ENCODE measurements at regions not wholly inside any gene's neighbourhood (a gene's known extent, or its start where the extent isn't known, plus 50 kb on each side); places are given as distances from the start of the nearest gene placed in this dataset.

DNA sequence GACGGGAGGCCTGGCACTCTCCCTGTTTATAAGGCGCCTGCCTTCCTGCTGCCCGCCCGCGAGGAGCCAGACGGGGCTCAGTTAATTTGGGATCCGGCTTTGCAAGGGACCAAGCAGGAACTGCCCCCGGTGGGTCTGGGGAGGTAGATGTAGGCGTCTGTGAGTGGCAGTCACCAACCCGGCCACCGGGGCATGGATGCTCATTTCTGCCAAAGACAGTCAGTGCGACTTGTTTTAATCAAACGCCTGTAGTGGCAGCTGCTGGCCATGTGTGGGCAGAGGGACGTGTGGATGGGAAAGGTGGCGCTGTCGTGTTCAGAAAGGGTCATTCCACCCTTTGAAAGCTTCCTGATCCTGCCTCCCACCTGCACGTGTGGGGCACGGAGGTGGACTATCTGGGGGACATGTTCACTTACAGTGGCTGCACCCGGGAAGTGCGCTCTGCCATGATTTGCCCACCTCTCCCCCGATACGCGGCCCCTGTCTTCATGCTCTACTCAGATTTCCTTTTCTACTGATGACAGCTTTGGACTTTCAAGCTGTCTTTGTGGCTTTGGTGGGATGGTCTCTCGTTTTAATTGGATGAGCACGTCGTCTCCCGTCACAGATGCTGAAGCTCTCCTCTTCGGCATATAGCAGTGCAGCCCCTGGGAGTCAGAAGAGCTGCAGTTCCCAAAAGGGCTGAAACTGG lies 60.3 kb upstream of the CIBAR2 start:
- intact Hi-C loops (cut with DNase I) = loop anchor here in 1 of 2 donors (10.0 kb wide), 1 partner anchor 62 kb away; no protein-coding TSS in a partner anchor

DNA sequence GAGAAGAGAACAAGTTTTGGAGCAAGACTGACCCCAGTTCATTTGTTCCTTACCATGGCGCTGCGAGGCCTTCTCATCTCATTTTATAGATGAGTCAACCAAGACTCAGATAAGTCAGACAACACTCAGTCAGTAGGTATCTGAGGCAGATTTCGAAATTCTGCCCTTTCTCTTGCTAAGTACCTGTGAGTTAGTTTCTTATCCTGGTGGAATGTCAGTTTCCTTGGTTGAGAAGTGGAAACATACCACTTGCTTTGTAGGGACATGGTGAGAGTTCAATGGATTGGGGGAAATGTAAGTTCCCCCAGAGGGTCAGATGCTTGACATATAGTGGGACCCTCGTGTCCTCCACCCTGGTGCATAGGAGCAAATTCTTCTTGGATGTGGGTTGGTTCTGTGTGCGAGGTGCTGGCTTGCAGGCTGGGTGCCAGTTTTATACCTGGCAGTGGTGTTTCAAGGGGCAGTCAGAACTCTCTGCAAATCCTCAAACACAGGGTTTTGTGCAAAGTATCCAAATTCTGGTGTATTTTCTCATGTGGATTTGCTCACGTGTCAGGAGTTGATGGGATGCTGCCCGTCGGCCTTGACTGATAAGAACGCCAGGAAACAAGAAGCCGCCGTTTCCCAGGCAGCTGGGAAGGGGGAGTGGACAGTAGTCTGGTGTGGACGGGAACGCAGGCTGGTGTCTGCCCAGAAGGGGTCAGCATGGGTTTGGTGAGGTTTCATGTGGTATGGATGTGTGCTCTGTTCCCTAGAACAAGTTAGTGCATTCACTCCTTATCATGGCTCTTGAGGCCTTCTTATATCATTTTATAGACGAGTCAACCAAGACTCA lies 61.1 kb upstream of the CIBAR2 start:
- peak overlapping the region in 1 of 4 donors; percentile 42 for H3K4me3 ChIP-seq
- no peaks in the 10 kb centered on the region for H3K36me3 ChIP-seq (replicated peaks in 1 of 2)
- no peaks in the 10 kb centered on the region for H3K27me3 ChIP-seq
- intact Hi-C loops (cut with DNase I) = loop anchor here in 1 of 2 donors (10.0 kb wide), 1 partner anchor 61 kb away; no protein-coding TSS in a partner anchor
- no peaks in the 10 kb centered on the region for H3K9me3 ChIP-seq (replicated peaks in 1 of 3)
- 33 to 47% (median 34%) methylated on average over 13 to 14 of the region's 14 CpGs for WGBS, 4 donors
- peak overlapping the region; percentile 9 to 89 (median 70) for H3K27ac ChIP-seq
- H3K4me1 ChIP-seq (replicated peaks in 1 of 2) = peaks cover 57 to 75% of the 10 kb centered on the region in 2 donors
- TF ChIP-seq, protein P1, sequence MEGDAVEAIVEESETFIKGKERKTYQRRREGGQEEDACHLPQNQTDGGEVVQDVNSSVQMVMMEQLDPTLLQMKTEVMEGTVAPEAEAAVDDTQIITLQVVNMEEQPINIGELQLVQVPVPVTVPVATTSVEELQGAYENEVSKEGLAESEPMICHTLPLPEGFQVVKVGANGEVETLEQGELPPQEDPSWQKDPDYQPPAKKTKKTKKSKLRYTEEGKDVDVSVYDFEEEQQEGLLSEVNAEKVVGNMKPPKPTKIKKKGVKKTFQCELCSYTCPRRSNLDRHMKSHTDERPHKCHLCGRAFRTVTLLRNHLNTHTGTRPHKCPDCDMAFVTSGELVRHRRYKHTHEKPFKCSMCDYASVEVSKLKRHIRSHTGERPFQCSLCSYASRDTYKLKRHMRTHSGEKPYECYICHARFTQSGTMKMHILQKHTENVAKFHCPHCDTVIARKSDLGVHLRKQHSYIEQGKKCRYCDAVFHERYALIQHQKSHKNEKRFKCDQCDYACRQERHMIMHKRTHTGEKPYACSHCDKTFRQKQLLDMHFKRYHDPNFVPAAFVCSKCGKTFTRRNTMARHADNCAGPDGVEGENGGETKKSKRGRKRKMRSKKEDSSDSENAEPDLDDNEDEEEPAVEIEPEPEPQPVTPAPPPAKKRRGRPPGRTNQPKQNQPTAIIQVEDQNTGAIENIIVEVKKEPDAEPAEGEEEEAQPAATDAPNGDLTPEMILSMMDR (IDR thresholded peaks at IDR 0.05) = peak in 2 of 6 experiments; percentile 32 to 37
- TF ChIP-seq POLR2A (IDR thresholded peaks at IDR 0.05) = peak in 1 of 2 donors; percentile 19
- peak; percentile 74 to 95 (median 91) for DNase-seq

More for the DNA sequence above, 60.3 kb upstream of the CIBAR2 start:
- 60 to 66% (median 63%) methylated on average over 23 to 28 of the region's 28 CpGs for WGBS, 4 donors
- Histone ChIP-seq H3K27me3 (no peaks in the 10 kb centered on the region), H3K9me3 (replicated peaks in 1 of 3) (no peaks in the 10 kb centered on the region), H3K4me3 (peak overlapping the region in 1 of 4 donors; percentile 42), H3K36me3 (replicated peaks in 1 of 2) (no peaks in the 10 kb centered on the region), H3K27ac (peak overlapping the region in 4 of 5 donors; percentile 67 to 89 (median 77)), H3K4me1 (replicated peaks in 1 of 2) (peaks cover 57 to 83% of the 10 kb centered on the region in 2 donors)
- peak in 1 of 7 donors; percentile 82 for DNase-seq
- TF ChIP-seq, protein P1 (IDR thresholded peaks at IDR 0.05) = peak in 1 of 6 experiments; percentile 39
- no peak for TF ChIP-seq POLR2A (IDR thresholded peaks at IDR 0.05)

DNA sequence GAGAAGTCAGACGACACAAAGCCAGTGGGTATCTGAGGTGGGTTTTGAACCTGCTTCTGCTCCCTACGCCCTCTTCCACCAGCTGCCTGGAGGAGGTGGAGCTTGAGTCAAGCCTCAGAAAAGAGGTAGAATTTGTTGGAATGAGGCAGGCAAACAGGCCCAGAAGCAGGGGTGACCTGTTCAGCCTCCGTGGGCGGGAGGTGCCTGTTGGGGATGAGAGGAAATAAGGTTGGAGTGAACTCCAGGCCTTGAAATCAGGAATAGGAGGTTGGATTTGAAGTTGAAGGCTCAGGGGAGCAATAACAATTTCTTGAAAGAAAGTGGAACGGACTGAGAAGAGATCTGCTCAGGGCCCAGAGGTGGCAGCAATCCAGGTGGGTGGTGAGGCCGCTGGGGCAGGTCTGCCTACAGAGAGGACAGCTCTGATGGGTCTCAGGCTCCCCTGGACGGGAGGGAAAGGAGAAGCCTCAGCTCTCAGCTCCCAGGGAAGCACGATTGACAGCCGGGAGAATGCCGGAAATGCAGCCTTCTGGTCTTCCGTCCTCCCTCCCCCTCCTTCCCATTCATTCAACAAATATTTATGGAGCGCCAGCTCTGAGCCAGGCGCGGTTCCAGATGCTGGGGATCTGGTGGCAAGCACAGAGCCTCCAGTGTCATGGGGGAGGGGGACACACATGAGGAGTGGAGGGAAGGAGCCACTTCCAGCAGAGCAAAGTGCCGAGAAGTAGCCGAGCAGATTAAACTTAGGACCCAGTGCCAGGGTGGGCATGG lies 61.9 kb upstream of the CIBAR2 start:
- peak; percentile 40 to 83 (median 68) for DNase-seq
- Histone ChIP-seq H3K27me3 (no peaks in the 10 kb centered on the region), H3K27ac (peak overlapping the region; percentile 9 to 89 (median 70)), H3K9me3 (replicated peaks in 1 of 3) (no peaks in the 10 kb centered on the region), H3K4me3 (peak overlapping the region in 1 of 4 donors; percentile 0), H3K36me3 (replicated peaks in 1 of 2) (no peaks in the 10 kb centered on the region), H3K4me1 (replicated peaks in 1 of 2) (peaks cover 54 to 72% of the 10 kb centered on the region in 2 donors)
- peak in 1 of 2 donors; percentile 10 for TF ChIP-seq POLR2A (IDR thresholded peaks at IDR 0.05)
- TF ChIP-seq, protein P1 (IDR thresholded peaks at IDR 0.05) = peak in 1 of 6 experiments; percentile 4
- intact Hi-C loops (cut with DNase I) = loop anchor here in 1 of 2 donors (10.0 kb wide), 1 partner anchor 61 kb away; no protein-coding TSS in a partner anchor
- 26 to 54% (median 40%) methylated on average over 15 to 16 of the region's 16 CpGs for WGBS, 4 donors
